Endothelial cell of umbilical vein (primary cell): ENCODE measurements at regions not wholly inside any gene's neighbourhood (a gene's known extent, or its start where the extent isn't known, plus 50 kb on each side); places are given as distances from the start of the nearest gene placed in this dataset.
A peak's percentile ranks its signal among the peaks of the same experiment; 100 is the strongest.

ENCODE experiments used
- BruUV-seq: library from RNA; stranded (reverse); fragments of 400-500 nt; replicated peaks from 2 replicates; lab custom pipeline; 2021; lab: Mats Ljungman, UMichigan
- CTCF ChIA-PET: fragments of 300-600, 350-600 bp; sonication (Branson Sonifier 250); formaldehyde crosslinking; loops from one replicate; lab custom pipeline; 2021; ENCODE audit warnings: antibody characterized with exemption, inconsistent platforms; lab: Charles Lee
- POLR2A ChIA-PET: fragments of 300-600, 350-600 bp; sonication (Branson Sonifier 250); formaldehyde crosslinking; loops from one replicate; lab custom pipeline; 2021; ENCODE audit warnings: antibody characterized with exemption, inconsistent platforms; lab: Charles Lee
- DNase-seq: peaks from one replicate; pipeline ENCODE4 v3.0.0-alpha.2; 2011; ENCODE audit warnings: low read depth, low spot score
- FAIRE-seq: peaks from 2 replicates; lab custom pipeline; 2011; peaks lifted over from hg19 to GRCh38; lab: Jason Lieb, UNC
- H2AFZ ChIP-seq: 2 replicates; pipeline ENCODE4 v1.6.0; 2012; ENCODE audit warnings: low read depth, low read length, control low read depth, inconsistent platforms
- H3K27ac ChIP-seq: 2 replicates; pipeline ENCODE4 v1.5.1; 2011; ENCODE audit warnings: low read depth, mild to moderate bottlenecking, control low read depth, low read length, moderate library complexity; ENCODE audit not compliant: insufficient read depth
- H3K27me3 ChIP-seq, 2 experiments: 2 replicates each; pipeline versions ENCODE4 v1.6.0 to v1.6.1; 2011; ENCODE audit warnings: low read length in 2 of 2, mixed read lengths in 1 of 2; ENCODE audit not compliant: control insufficient read depth in 2 of 2, insufficient read depth in 2 of 2
- H3K36me3 ChIP-seq, 2 experiments: 2 replicates in 1 of 2; 3 replicates in 1 of 2; pipeline ENCODE4 v1.5.1; 2011; ENCODE audit warnings: low read length in 2 of 2, mild to moderate bottlenecking in 1 of 2, moderate library complexity in 1 of 2; ENCODE audit not compliant: control insufficient read depth in 2 of 2, insufficient read depth in 2 of 2; ENCODE audit errors: extremely low read depth in 1 of 2
- H3K4me1 ChIP-seq: 3 replicates; pipeline ENCODE4 v1.5.1; 2011; ENCODE audit warnings: mild to moderate bottlenecking, low read length; ENCODE audit not compliant: control insufficient read depth, insufficient read depth; ENCODE audit errors: extremely low read depth
- H3K4me2 ChIP-seq: 2 replicates; pipeline ENCODE4 v1.6.1; 2011; ENCODE audit warnings: low read length, control low read depth, mixed read lengths; ENCODE audit not compliant: insufficient read depth
- H3K4me3 ChIP-seq, 3 experiments: fragments of 200-600 bp in 1 of 3; sonication (generic), shearing (Covaris generic) in 1 of 3; replicated peaks in 1 of 3; 2 replicates each; pipeline ENCODE4 v1.5.1; 2011 to 2016; ENCODE audit warnings: control low read depth in 3 of 3, low read length in 3 of 3, mild to moderate bottlenecking in 2 of 3, inconsistent platforms in 1 of 3, low read depth in 1 of 3, moderate library complexity in 1 of 3; ENCODE audit not compliant: insufficient read depth in 1 of 3
- H3K79me2 ChIP-seq: 2 replicates; pipeline ENCODE4 v1.6.0; 2012; ENCODE audit warnings: low read length, inconsistent platforms; ENCODE audit not compliant: control insufficient read depth, insufficient read depth
- H3K9ac ChIP-seq: replicated peaks from 2 replicates; pipeline ENCODE3; 2011; ENCODE audit warnings: low read length, control low read depth; ENCODE audit not compliant: insufficient read depth; ENCODE audit errors: extremely low read depth
- H3K9me1 ChIP-seq: replicated peaks from 3 replicates; pipeline ENCODE4 v1.6.0; 2011; ENCODE audit warnings: mild to moderate bottlenecking, low read length; ENCODE audit not compliant: control insufficient read depth, insufficient read depth; ENCODE audit errors: extremely low read depth
- H3K9me3 ChIP-seq: replicated peaks from 2 replicates; pipeline ENCODE4 v1.5.1; 2012; ENCODE audit warnings: low read length, inconsistent platforms; ENCODE audit not compliant: control insufficient read depth, insufficient read depth
- H4K20me1 ChIP-seq: replicated peaks from 2 replicates; pipeline ENCODE3; 2011; ENCODE audit warnings: mild to moderate bottlenecking, low read length; ENCODE audit not compliant: control insufficient read depth, insufficient read depth; ENCODE audit errors: extremely low read depth
- CTCF ChIP-seq, 2 donors: IDR thresholded peaks; 1 replicate in 1 of 2; 2 replicates in 1 of 2; pipeline ENCODE4 v1.5.1; 2011; ENCODE audit warnings: low read length in 2 of 2, mild to moderate bottlenecking in 2 of 2, moderate library complexity in 2 of 2, control low read depth in 1 of 2, inconsistent platforms in 1 of 2, low read depth in 1 of 2; ENCODE audit not compliant: insufficient read depth in 1 of 2; ENCODE audit errors: extremely low read depth in 1 of 2
- FOS ChIP-seq: IDR thresholded peaks from 2 replicates; pipeline ENCODE4 v1.6.1; 2011; ENCODE audit warnings: mild to moderate bottlenecking, low read length, moderate library complexity, borderline replicate concordance; ENCODE audit not compliant: insufficient read depth
- GATA2 ChIP-seq: IDR thresholded peaks from 2 replicates; pipeline ENCODE4 v1.7.0; 2011; ENCODE audit warnings: low read depth, mild to moderate bottlenecking, moderate library complexity, mixed read lengths, low read length; ENCODE audit not compliant: insufficient read length, insufficient read depth
- JUN ChIP-seq: IDR thresholded peaks from 2 replicates; pipeline ENCODE4 v1.6.1; 2011; ENCODE audit warnings: borderline replicate concordance, low read depth; ENCODE audit not compliant: insufficient read length, insufficient read depth
- MAX ChIP-seq: IDR thresholded peaks from 2 replicates; pipeline ENCODE4 v1.6.1; 2011; ENCODE audit not compliant: insufficient read depth, insufficient read length
- MYC ChIP-seq: IDR thresholded peaks from one replicate; pipeline ENCODE4 v1.6.1; 2011; ENCODE audit warnings: mild to moderate bottlenecking, low read depth, low read length
- POLR2AphosphoS5 ChIP-seq: IDR thresholded peaks from 2 replicates; pipeline ENCODE4 v1.6.1; 2012; ENCODE audit warnings: low read depth, mild to moderate bottlenecking, control low read depth, low read length, moderate library complexity; ENCODE audit not compliant: insufficient read depth
- dilution Hi-C: fragments of 300-500 bp; cut with MboI; formaldehyde crosslinking; loops from one replicate; pipeline ENCODE4 v1.15.0; 2019; ENCODE audit warnings: low sequenced_read_pairs; ENCODE audit not compliant: extremely low pct_ligation_motif_present
- intact Hi-C: fragments of 100-400 bp; cut with micrococcal nuclease; formaldehyde crosslinking; loops from one replicate; pipeline ENCODE4 v1.10.0; 2022

- DNase-seq (peak; percentile 44), FAIRE-seq (peak; percentile 89)
- Histone ChIP-seq H3K4me1 (peaks cover 14% of the 10 kb centered on the region), H3K9ac (no peak overlapping the region), H3K27me3 (peaks cover 0 to 9% of the 10 kb centered on the region in 2 experiments), H3K79me2 (no peaks in the 10 kb centered on the region), H2AFZ (peak overlapping the region; percentile 68), H4K20me1 (no peaks in the 10 kb centered on the region), H3K4me2 (no peak overlapping the region), H3K9me3 (no peaks in the 10 kb centered on the region), H3K36me3 (no peaks in the 10 kb centered on the region), H3K4me3 (no peak overlapping the region), H3K27ac (peak overlapping the region; percentile 73), H3K9me1 (no peaks in the 10 kb centered on the region)
- no peak for TF ChIP-seq JUN
- TF ChIP-seq MAX: no peak
- peak; percentile 38 for TF ChIP-seq FOS
- no peak for TF ChIP-seq MYC
- no peak for TF ChIP-seq GATA2
- TF ChIP-seq CTCF (IDR thresholded peaks at IDR 0.05; ENCODE audit: extremely low read depth in 1 of 2, insufficient read depth in 1 of 2, low read depth in 1 of 2, low read length in 2 of 2): no peak
- TF ChIP-seq POLR2AphosphoS5: peak; percentile 26
- POLR2A ChIA-PET: no interaction called here
- BruUV-seq: no TSS peak
- dilution Hi-C loops (no loop called here), intact Hi-C loops (loop anchor here (2.0 to 10.0 kb wide), 2 partner anchors 26 to 1132 kb away; no protein-coding TSS in a partner anchor)
- CTCF ChIA-PET: interaction anchor here (0.8 to 3.8 kb wide), 3 partner anchors 15 to 707 kb away, joined by 3 to 12 read pairs (median 7); partner anchors contain the start of gene RAD51D
These were observed 50.0 kb upstream of the CCL1 start for GRCh38 chr17:34412965-34413441.
